ENCODE measurements at regions not wholly inside any gene's neighbourhood (a gene's known extent, or its start where the extent isn't known, plus 50 kb on each side); places are given as distances from the start of the nearest gene placed in this dataset.

- intact Hi-C loops (cut with DNase I) = no loop called here
Measured at GRCh38 chr10:118966850-118967125, 62.7 kb upstream of the NANOS1 start.

GRCh38 chr10:118967160-118967559 is 62.4 kb upstream of the NANOS1 start:
- no peak overlapping the region for H3K27ac ChIP-seq
- intact Hi-C loops (cut with DNase I) = no loop called here
- H3K4me1 ChIP-seq = no peaks in the 10 kb centered on the region
- no peak overlapping the region for H3K4me3 ChIP-seq
- no peak for TF ChIP-seq POLR2AphosphoS5 (IDR thresholded peaks at IDR 0.05; ENCODE audit: insufficient read depth in 1 of 2, low read depth in 1 of 2)
- TF ChIP-seq CTCF (IDR thresholded peaks at IDR 0.05) = no peak
- no peak for TF ChIP-seq POLR2A (IDR thresholded peaks at IDR 0.05)
- H3K27me3 ChIP-seq = no peaks in the 10 kb centered on the region
- peak in 1 of 2 donors; percentile 37 for DNase-seq (ENCODE audit: extremely low spot score in 2 of 2)
- H3K9me3 ChIP-seq = no peaks in the 10 kb centered on the region
- no peaks in the 10 kb centered on the region for H3K36me3 ChIP-seq

More at GRCh38 chr10:118966850-118967125, 62.7 kb upstream of the NANOS1 start:
- Histone ChIP-seq H3K9me3 (no peaks in the 10 kb centered on the region), H3K4me3 (no peak overlapping the region), H3K4me1 (no peaks in the 10 kb centered on the region), H3K27me3 (no peaks in the 10 kb centered on the region), H3K27ac (no peak overlapping the region), H3K36me3 (no peaks in the 10 kb centered on the region)
- no peak for TF ChIP-seq POLR2A (IDR thresholded peaks at IDR 0.05)
- no peak for TF ChIP-seq CTCF (IDR thresholded peaks at IDR 0.05)
- no peak for TF ChIP-seq POLR2AphosphoS5 (IDR thresholded peaks at IDR 0.05; ENCODE audit: insufficient read depth in 1 of 2, low read depth in 1 of 2)
- peak in 1 of 2 donors; percentile 62 for DNase-seq (ENCODE audit: extremely low spot score in 2 of 2)

- Histone ChIP-seq H3K27me3 (no peaks in the 10 kb centered on the region), H3K9me3 (no peaks in the 10 kb centered on the region), H3K4me1 (no peaks in the 10 kb centered on the region), H3K4me3 (no peak overlapping the region), H3K27ac (no peak overlapping the region), H3K36me3 (no peaks in the 10 kb centered on the region)
- intact Hi-C loops (cut with DNase I) = no loop called here
- DNase-seq (ENCODE audit: extremely low spot score in 2 of 2) = no peak
- TF ChIP-seq POLR2AphosphoS5 (IDR thresholded peaks at IDR 0.05; ENCODE audit: insufficient read depth in 1 of 2, low read depth in 1 of 2) (no peak), POLR2A (IDR thresholded peaks at IDR 0.05) (no peak), CTCF (IDR thresholded peaks at IDR 0.05) (no peak)
Measured at GRCh38 chr10:118968060-118968459, 61.5 kb upstream of the NANOS1 start.

- intact Hi-C loops (cut with DNase I) = no loop called here
- Histone ChIP-seq H3K27ac (no peak overlapping the region), H3K9me3 (no peaks in the 10 kb centered on the region), H3K4me3 (no peak overlapping the region), H3K36me3 (no peaks in the 10 kb centered on the region), H3K27me3 (no peaks in the 10 kb centered on the region), H3K4me1 (no peaks in the 10 kb centered on the region)
- no peak for DNase-seq (ENCODE audit: extremely low spot score in 2 of 2)
- TF ChIP-seq POLR2AphosphoS5 (IDR thresholded peaks at IDR 0.05; ENCODE audit: insufficient read depth in 1 of 2, low read depth in 1 of 2) (no peak), CTCF (IDR thresholded peaks at IDR 0.05) (no peak), POLR2A (IDR thresholded peaks at IDR 0.05) (no peak)
Measured at GRCh38 chr10:118968482-118968881, 61.0 kb upstream of the NANOS1 start.

GRCh38 chr10:118969014-118969413 is 60.5 kb upstream of the NANOS1 start:
- DNase-seq (ENCODE audit: extremely low spot score in 2 of 2) = no peak
- TF ChIP-seq CTCF (IDR thresholded peaks at IDR 0.05) (no peak), POLR2A (IDR thresholded peaks at IDR 0.05) (no peak), POLR2AphosphoS5 (IDR thresholded peaks at IDR 0.05; ENCODE audit: insufficient read depth in 1 of 2, low read depth in 1 of 2) (no peak)
- no peak overlapping the region for H3K4me3 ChIP-seq
- no peaks in the 10 kb centered on the region for H3K36me3 ChIP-seq
- intact Hi-C loops (cut with DNase I) = no loop called here
- H3K27ac ChIP-seq = no peak overlapping the region
- H3K27me3 ChIP-seq = no peaks in the 10 kb centered on the region
- no peaks in the 10 kb centered on the region for H3K9me3 ChIP-seq
- H3K4me1 ChIP-seq = no peaks in the 10 kb centered on the region
